ENCODE measurements at regions not wholly inside any gene's neighbourhood (a gene's known extent, or its start where the extent isn't known, plus 50 kb on each side); places are given as distances from the start of the nearest gene placed in this dataset.

DNA sequence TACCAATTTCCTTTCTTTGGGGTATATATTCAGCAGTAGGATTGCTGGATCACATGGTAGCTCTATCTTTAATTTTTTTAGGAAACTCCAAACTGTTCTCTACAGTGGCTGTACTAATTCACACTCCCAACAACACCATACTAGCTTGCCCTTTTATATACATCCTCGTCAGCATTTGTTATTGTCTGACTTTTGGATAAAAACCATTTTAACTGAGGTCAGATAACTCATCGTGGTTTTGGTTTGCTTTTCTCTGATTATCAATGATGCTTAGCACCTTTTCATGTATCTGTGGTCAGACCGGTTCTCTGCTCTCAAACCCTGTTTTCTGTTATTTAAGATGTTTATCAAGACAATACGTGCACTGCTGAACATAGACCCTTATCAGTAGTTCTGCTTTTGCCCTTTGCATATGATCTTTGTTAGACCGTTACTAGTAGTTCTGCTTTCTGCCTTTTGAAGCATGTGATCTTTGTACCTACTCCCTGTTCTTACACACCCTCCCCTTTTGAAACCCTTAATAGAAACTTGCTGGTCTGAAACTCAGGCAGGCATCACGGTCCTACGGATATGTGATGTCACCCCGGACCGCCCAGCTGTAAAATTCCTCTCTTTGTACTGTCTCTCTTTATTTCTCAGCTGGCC lies 474.3 kb downstream of the RSL24D1 start:
- H3K36me3 ChIP-seq (ENCODE audit: low read depth), result no peaks in the 10 kb centered on the region
- H3K27me3 ChIP-seq (ENCODE audit: insufficient read depth, poor library complexity, severe bottlenecking), result no peaks in the 10 kb centered on the region
- no peak overlapping the region for H3K4me3 ChIP-seq (ENCODE audit: severe bottlenecking)
- no peaks in the 10 kb centered on the region for H3K9me3 ChIP-seq (ENCODE audit: severe bottlenecking)
- H3K4me1 ChIP-seq (ENCODE audit: insufficient read depth, poor library complexity, severe bottlenecking), result no peaks in the 10 kb centered on the region
- no peak overlapping the region for H3K27ac ChIP-seq (ENCODE audit: poor library complexity, severe bottlenecking)
- no peak for TF ChIP-seq CTCF (IDR thresholded peaks at IDR 0.05; ENCODE audit: poor library complexity, severe bottlenecking)
- ATAC-seq (ENCODE audit: low read depth) (no peak), DNase-seq (ENCODE audit: low spot score) (no peak)

DNA sequence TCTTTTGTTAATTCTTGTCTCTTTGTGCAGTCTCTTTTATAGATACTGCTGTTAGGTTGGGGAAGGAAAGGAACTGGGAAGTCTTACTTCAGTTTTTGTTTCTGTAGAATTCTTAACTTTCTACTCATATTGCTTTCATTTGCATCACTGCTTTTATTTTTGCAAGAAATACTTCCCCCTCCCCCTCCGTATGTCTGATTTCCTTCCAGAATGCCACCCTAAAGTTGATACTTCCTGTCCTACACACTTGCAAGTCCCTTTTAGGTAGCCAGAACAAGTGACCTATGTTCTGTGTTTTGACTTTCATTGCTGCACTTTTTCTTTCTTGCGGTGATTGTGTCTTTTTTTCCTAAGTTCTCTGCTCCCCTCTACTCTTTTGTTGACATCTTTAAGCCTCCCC lies 477.4 kb downstream of the RSL24D1 start:
- ATAC-seq (ENCODE audit: low read depth) (no peak), DNase-seq (ENCODE audit: low spot score) (no peak)
- no peaks in the 10 kb centered on the region for H3K9me3 ChIP-seq (ENCODE audit: severe bottlenecking)
- no peak overlapping the region for H3K27ac ChIP-seq (ENCODE audit: poor library complexity, severe bottlenecking)
- H3K4me3 ChIP-seq (ENCODE audit: severe bottlenecking), result no peak overlapping the region
- no peaks in the 10 kb centered on the region for H3K4me1 ChIP-seq (ENCODE audit: insufficient read depth, poor library complexity, severe bottlenecking)
- H3K27me3 ChIP-seq (ENCODE audit: insufficient read depth, poor library complexity, severe bottlenecking), result peaks cover 7% of the 10 kb centered on the region
- TF ChIP-seq CTCF (IDR thresholded peaks at IDR 0.05; ENCODE audit: poor library complexity, severe bottlenecking), result no peak
- no peaks in the 10 kb centered on the region for H3K36me3 ChIP-seq (ENCODE audit: low read depth)

GRCh38 chr15:54707805-54708752 lies 488.7 kb downstream of the RSL24D1 start:
- H3K27ac ChIP-seq (ENCODE audit: poor library complexity, severe bottlenecking), result no peak overlapping the region
- TF ChIP-seq CTCF (IDR thresholded peaks at IDR 0.05; ENCODE audit: poor library complexity, severe bottlenecking), result no peak
- ATAC-seq (ENCODE audit: low read depth) (peak; percentile 29; the same call in 1 of the 3 replicates), DNase-seq (ENCODE audit: low spot score) (no peak)
- H3K27me3 ChIP-seq (ENCODE audit: insufficient read depth, poor library complexity, severe bottlenecking), result peaks cover 6% of the 10 kb centered on the region
- no peaks in the 10 kb centered on the region for H3K36me3 ChIP-seq (ENCODE audit: low read depth)
- H3K4me3 ChIP-seq (ENCODE audit: severe bottlenecking), result no peak overlapping the region
- no peaks in the 10 kb centered on the region for H3K9me3 ChIP-seq (ENCODE audit: severe bottlenecking)
- H3K4me1 ChIP-seq (ENCODE audit: insufficient read depth, poor library complexity, severe bottlenecking), result no peaks in the 10 kb centered on the region

DNA sequence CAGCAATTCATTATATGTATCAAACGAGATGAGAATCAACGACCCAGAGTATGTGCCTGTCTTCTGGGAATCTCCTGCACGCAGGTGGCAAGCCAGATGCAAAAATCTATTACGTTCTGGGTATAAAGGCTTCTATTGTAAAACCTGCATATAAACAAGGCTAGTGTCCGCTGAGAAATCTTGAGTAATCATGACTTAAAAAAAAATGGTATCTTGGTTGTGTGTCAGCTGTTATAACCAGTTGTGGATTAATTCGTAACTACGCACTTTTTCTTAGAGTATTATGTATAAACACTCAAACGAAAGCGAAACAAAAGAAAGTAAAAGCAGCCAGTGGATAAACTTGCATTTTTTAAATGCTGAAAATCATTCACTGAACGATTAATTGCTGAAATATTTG lies 509.1 kb downstream of the RSL24D1 start:
- peaks cover 3% of the 10 kb centered on the region for H3K9me3 ChIP-seq (ENCODE audit: severe bottlenecking)
- H3K27ac ChIP-seq (ENCODE audit: poor library complexity, severe bottlenecking), result no peak overlapping the region
- ATAC-seq (ENCODE audit: low read depth) (no peak), DNase-seq (ENCODE audit: low spot score) (no peak)
- no peaks in the 10 kb centered on the region for H3K36me3 ChIP-seq (ENCODE audit: low read depth)
- no peak for TF ChIP-seq CTCF (IDR thresholded peaks at IDR 0.05; ENCODE audit: poor library complexity, severe bottlenecking)
- H3K4me3 ChIP-seq (ENCODE audit: severe bottlenecking), result peak overlapping the region; percentile 13
- H3K27me3 ChIP-seq (ENCODE audit: insufficient read depth, poor library complexity, severe bottlenecking), result peaks cover 20% of the 10 kb centered on the region
- H3K4me1 ChIP-seq (ENCODE audit: insufficient read depth, poor library complexity, severe bottlenecking), result peaks cover 3% of the 10 kb centered on the region

Measured in RWPE2 (cell line).